ENCODE measurements at regions not wholly inside any gene's neighbourhood (a gene's known extent, or its start where the extent isn't known, plus 50 kb on each side); places are given as distances from the start of the nearest gene placed in this dataset.

DNA sequence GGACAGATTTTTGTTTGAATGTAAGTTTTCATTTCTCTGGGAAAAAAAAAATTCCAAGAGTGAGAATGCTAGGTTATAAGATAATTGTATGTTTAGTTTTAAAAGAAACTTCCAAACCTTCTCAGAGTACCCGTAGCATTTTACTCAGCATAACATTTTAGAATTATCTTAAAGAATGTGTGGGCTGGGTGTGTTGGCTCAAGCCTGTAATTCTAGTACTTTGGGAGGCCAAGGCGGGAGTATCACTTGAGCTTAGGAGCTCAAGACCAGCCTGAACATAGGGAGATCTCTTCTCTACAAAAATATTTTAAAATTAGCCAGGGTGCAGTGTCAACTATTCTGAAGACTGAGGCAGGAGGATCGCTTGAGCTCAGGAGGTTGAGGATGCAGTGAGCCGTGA, 57.4 kb upstream of the RMP24 start:
- TF ChIP-seq, protein P1, sequence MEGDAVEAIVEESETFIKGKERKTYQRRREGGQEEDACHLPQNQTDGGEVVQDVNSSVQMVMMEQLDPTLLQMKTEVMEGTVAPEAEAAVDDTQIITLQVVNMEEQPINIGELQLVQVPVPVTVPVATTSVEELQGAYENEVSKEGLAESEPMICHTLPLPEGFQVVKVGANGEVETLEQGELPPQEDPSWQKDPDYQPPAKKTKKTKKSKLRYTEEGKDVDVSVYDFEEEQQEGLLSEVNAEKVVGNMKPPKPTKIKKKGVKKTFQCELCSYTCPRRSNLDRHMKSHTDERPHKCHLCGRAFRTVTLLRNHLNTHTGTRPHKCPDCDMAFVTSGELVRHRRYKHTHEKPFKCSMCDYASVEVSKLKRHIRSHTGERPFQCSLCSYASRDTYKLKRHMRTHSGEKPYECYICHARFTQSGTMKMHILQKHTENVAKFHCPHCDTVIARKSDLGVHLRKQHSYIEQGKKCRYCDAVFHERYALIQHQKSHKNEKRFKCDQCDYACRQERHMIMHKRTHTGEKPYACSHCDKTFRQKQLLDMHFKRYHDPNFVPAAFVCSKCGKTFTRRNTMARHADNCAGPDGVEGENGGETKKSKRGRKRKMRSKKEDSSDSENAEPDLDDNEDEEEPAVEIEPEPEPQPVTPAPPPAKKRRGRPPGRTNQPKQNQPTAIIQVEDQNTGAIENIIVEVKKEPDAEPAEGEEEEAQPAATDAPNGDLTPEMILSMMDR (IDR thresholded peaks at IDR 0.05) = no peak
- TF ChIP-seq POLR2A (IDR thresholded peaks at IDR 0.05; ENCODE audit: low read length) = no peak
- no peak for TF ChIP-seq POLR2AphosphoS2 (conservative IDR thresholded peaks at IDR 0.05; ENCODE audit: low read length)
- no peak for TF ChIP-seq HOXA7 (CRISPR knock-in tag; IDR thresholded peaks at IDR 0.05)
- TF ChIP-seq CEBPB (IDR thresholded peaks at IDR 0.05) = no peak
- TF ChIP-seq REST (IDR thresholded peaks at IDR 0.05) = no peak
- TF ChIP-seq, protein P2, sequence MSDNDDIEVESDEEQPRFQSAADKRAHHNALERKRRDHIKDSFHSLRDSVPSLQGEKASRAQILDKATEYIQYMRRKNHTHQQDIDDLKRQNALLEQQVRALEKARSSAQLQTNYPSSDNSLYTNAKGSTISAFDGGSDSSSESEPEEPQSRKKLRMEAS (IDR thresholded peaks at IDR 0.05) = no peak
- no peak for TF ChIP-seq CBX8 (IDR thresholded peaks at IDR 0.05)
- TF ChIP-seq ZSCAN20 (CRISPR knock-in tag; IDR thresholded peaks at IDR 0.05) = no peak
- no peak for TF ChIP-seq RNF2 (IDR thresholded peaks at IDR 0.05; ENCODE audit: borderline replicate concordance, low read depth)
- TF ChIP-seq RARB (CRISPR knock-in tag; IDR thresholded peaks at IDR 0.05) = no peak
- TF ChIP-seq CBX2 (IDR thresholded peaks at IDR 0.05; ENCODE audit: borderline replicate concordance, low read depth) = no peak
- TF ChIP-seq JUNB (IDR thresholded peaks at IDR 0.05) = no peak
- no peak for TF ChIP-seq EP300 (IDR thresholded peaks at IDR 0.05)
